Bronchial epithelial cell (primary cell): ENCODE measurements at regions not wholly inside any gene's neighbourhood (a gene's known extent, or its start where the extent isn't known, plus 50 kb on each side); places are given as distances from the start of the nearest gene placed in this dataset.

Source experiments
- DNase-seq: peaks from one replicate; pipeline ENCODE4 v3.0.0-alpha.2; 2010; ENCODE audit warnings: low read depth
- FAIRE-seq: peaks from 2 replicates; lab custom pipeline; 2011; peaks lifted over from hg19 to GRCh38; lab: Jason Lieb, UNC
- H3K27me3 ChIP-seq: 2 replicates; pipeline ENCODE4 v1.5.1; 2011; ENCODE audit warnings: low read length; ENCODE audit not compliant: control insufficient read depth, insufficient read depth
- H3K36me3 ChIP-seq: 2 replicates; pipeline ENCODE4 v1.5.1; 2011; ENCODE audit warnings: low read length; ENCODE audit not compliant: control insufficient read depth, insufficient read depth
- H3K4me3 ChIP-seq: 2 replicates; pipeline ENCODE4 v1.5.1; 2011; ENCODE audit warnings: mild to moderate bottlenecking, low read depth, low read length, control low read depth
- TF ChIP-seq, protein P1 (sequence below): IDR thresholded peaks from 2 replicates; pipeline ENCODE4 v1.5.1; 2011; ENCODE audit warnings: mild to moderate bottlenecking, moderate library complexity, low read length, control low read depth, inconsistent platforms; ENCODE audit not compliant: insufficient read depth, severe bottlenecking

DNA sequence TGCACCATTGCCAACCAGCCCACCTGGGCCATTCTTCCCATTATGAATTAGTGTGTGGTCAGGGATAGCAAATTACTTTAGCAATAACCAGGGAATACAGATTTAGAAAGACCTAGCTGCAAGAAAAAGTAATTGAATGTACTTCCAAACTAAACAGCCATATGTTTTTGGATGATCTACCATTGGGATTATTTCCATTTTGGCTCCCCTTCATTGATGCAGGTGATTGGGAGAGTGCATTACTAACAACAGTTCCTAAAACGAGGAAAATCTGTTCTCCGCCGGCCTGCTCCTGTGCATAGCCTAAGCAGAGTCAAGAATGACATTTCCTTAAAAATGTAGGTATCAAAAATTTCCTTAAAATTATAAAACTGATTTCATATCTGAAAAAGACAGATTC is 58.5 kb downstream of the MAIP1 start:
- Histone ChIP-seq H3K4me3 (no peak overlapping the region), H3K27me3 (no peaks in the 10 kb centered on the region), H3K36me3 (no peaks in the 10 kb centered on the region)
- DNase-seq (no peak), FAIRE-seq (no peak)
- TF ChIP-seq, protein P1, sequence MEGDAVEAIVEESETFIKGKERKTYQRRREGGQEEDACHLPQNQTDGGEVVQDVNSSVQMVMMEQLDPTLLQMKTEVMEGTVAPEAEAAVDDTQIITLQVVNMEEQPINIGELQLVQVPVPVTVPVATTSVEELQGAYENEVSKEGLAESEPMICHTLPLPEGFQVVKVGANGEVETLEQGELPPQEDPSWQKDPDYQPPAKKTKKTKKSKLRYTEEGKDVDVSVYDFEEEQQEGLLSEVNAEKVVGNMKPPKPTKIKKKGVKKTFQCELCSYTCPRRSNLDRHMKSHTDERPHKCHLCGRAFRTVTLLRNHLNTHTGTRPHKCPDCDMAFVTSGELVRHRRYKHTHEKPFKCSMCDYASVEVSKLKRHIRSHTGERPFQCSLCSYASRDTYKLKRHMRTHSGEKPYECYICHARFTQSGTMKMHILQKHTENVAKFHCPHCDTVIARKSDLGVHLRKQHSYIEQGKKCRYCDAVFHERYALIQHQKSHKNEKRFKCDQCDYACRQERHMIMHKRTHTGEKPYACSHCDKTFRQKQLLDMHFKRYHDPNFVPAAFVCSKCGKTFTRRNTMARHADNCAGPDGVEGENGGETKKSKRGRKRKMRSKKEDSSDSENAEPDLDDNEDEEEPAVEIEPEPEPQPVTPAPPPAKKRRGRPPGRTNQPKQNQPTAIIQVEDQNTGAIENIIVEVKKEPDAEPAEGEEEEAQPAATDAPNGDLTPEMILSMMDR, result no peak

DNA sequence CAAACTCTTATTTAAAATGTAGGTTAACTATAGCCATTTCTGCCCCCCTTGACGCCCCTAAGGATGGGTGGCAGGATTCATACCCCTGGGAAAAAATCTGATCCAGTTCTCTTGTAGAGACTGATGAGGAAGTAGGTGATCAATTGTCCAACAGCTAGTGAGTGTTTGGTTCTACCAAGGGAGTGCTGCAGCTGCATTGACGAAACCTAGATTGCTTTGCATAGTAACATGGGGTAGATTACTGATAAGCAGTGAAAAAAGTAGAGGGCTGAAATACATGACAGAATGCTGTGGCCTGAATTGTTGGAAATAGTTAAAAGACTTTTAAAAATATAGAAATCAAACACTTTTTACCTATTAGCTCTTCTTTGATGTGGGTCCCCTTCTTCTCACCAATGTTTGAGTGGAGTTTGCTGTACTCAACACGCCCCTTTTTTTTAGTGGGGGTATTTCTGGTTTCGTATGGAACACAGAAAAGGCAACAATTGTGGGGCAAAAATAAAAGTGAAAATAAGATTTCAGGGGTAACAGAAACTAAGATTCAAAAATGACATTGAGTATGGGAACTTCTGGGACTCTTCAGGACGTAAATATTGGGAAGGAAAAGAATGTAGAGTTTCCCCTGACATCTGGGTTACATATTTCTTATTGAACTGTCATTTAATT is 66.2 kb downstream of the MAIP1 start:
- H3K4me3 ChIP-seq, result no peak overlapping the region
- no peak for DNase-seq
- FAIRE-seq, result no peak

DNA sequence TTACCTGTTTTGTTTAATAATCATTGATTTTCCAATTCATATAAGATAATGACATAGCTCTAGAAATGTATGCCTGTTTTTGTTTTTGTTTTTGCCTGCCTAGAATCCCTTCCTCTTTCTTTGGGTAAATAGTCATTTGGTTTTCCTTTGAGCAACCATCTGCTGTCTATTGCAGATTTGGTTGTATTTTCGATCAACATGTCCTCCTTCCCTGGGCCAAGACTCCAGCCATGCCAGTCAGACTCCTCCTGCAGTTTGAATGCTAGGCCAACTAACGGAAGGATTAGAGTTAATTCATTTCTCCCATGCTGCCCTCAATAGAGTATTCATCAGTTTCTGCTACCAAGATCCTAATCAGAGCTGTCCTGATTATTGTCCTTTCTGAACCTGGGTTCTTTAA is 67.1 kb downstream of the MAIP1 start:
- TF ChIP-seq, protein P1, result no peak

More for the DNA sequence above, 66.2 kb downstream of the MAIP1 start:
- Histone ChIP-seq H3K27me3 (no peaks in the 10 kb centered on the region), H3K36me3 (no peaks in the 10 kb centered on the region)
- TF ChIP-seq, protein P1, result no peak

DNA sequence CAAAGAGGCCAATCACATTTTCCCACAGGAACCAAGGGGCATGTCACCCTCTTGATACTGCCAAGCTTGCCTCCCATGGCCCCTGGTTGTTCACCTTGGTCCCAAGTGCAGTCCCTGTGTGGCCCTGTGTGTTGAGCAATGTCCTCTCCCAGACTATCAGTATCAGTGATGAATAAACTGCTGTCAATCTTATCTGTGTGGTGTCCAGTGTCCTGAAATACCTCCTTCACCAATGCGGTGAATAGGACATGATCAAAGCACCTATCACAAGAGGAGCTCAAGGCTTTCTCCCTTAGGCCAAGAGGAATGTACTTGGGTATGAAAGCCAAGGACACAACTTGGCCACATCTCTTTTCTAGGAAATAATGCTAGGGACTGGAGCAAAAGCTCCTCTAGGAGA is 68.2 kb downstream of the MAIP1 start:
- Histone ChIP-seq H3K36me3 (no peaks in the 10 kb centered on the region), H3K4me3 (no peak overlapping the region), H3K27me3 (no peaks in the 10 kb centered on the region)
- DNase-seq (no peak), FAIRE-seq (peak; percentile 98)
- TF ChIP-seq, protein P1, result no peak

More for the DNA sequence above, 67.1 kb downstream of the MAIP1 start:
- Histone ChIP-seq H3K27me3 (no peaks in the 10 kb centered on the region), H3K36me3 (no peaks in the 10 kb centered on the region), H3K4me3 (no peak overlapping the region)
- DNase-seq (no peak), FAIRE-seq (no peak)

DNA sequence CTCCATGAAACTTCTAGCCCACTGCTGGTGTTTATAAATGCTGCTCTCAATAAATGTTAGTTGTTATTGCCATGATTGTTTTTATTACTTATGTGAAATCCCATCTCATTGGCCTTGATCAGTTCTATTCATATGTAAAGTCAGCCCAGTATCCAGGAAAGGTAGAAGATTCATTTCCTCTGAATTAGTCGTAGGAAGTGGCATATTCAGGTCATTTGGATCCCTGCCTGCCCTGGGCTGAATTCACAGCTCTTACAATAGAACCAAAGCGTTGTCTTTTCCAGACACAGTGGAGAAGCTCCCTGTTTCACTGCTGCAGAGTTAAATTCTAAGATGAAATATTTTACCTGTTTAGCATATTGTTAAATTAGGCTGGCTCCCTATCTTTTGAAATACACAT is 70.3 kb downstream of the MAIP1 start:
- TF ChIP-seq, protein P1, result no peak
- Histone ChIP-seq H3K4me3 (no peak overlapping the region), H3K27me3 (no peaks in the 10 kb centered on the region), H3K36me3 (no peaks in the 10 kb centered on the region)
- no peak for FAIRE-seq
- peak; percentile 25 for DNase-seq
